Activated T-cell treated with anti-CD3 and anti-CD28 coated beads, Interleukin-2, amount 50 U/mL, for 48 hours (primary cell): ENCODE measurements at regions not wholly inside any gene's neighbourhood (a gene's known extent, or its start where the extent isn't known, plus 50 kb on each side); places are given as distances from the start of the nearest gene placed in this dataset.
"Not testable (repeated sequence)": the region's sequence is repeated elsewhere in the genome, so short reads cannot be mapped to it uniquely, and the experiment has no call there.

Experiments
- DNase-seq, 2 experiments: peaks; one replicate each; pipeline ENCODE4 v3.0.0-alpha.2; 2020

DNA sequence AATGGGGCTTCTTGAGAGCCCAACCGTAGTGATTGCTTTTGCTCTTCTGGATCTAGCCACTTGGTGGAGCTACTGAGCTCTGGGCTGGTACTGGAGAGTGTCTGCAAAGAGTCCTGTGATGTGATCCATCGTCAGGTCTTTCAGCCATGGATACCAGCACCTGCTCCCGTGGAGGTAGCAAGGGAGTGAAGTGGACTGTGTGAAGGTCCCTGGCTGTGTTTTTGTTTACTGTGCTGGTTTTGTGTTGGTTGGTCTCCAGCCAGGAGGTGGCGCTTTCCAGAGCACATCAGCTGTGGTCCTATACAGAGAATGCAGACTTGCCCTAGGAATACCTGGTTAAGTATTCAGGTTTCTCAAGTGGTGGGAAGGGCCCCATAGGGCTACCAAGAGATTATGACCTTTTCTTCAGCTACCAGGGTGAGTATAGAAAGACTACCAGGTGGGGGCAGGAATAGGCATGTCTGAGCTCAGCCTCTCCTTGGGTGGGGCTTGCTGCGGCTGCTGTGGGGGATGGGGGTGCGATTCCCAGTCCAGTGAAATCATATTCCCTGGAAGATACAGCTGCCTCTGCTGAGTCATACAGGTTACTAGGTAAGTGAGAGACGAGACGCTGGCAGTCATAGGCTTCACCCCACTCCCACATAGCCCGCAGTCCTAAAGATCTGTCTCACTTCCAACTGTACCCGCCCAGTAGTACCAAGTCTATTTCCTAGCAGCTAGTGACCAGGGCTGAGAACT, 733.7 kb downstream of the ZNF385D start:
- no peak for DNase-seq

GRCh38 chr3:21013566-21013965, 737.4 kb downstream of the ZNF385D start:
- DNase-seq, result no peak

DNA sequence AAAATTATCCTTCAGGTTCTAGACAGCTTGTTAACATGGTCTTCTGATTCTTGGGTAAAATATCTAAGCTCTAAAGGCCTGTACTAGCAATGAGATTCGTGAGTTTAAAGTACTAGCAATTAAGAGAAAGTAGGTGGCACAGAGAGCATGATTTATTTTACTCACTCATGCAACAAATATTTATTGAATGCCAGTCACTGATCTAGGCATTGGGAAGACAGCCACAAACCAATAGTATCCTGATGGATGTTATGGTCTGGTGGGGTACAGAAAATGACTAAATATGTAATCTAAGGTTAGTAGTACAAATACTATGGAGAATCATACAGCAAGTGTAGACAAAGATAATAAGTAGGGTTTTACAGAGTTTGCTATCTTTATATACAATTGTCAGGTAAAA, 751.3 kb downstream of the ZNF385D start:
- no peak for DNase-seq

DNA sequence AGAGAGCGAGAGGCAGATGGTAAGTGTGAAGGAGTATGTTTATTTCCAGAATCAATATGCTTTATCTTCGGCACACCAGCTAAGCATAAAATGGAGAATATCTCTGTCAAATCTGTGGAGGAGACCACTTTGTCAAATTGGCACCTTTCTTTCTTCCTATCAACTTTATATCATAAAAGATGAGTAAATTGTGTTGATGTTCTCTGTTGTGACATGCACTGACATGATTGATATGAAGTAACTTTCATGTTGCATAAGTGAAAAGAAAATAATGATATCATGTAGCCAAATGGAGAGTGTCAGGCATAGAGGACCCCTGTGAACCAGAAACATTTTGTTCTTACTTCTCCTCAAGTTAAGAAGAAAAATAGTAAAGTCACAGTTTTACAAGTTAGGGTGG, 753.8 kb downstream of the ZNF385D start:
- DNase-seq, result no peak

GRCh38 chr3:20990896-20991295, 760.1 kb downstream of the ZNF385D start:
- no peak for DNase-seq

- DNase-seq, result not testable (repeated sequence)
Measured at GRCh38 chr3:20989653-20990052, 761.4 kb downstream of the ZNF385D start.

DNA sequence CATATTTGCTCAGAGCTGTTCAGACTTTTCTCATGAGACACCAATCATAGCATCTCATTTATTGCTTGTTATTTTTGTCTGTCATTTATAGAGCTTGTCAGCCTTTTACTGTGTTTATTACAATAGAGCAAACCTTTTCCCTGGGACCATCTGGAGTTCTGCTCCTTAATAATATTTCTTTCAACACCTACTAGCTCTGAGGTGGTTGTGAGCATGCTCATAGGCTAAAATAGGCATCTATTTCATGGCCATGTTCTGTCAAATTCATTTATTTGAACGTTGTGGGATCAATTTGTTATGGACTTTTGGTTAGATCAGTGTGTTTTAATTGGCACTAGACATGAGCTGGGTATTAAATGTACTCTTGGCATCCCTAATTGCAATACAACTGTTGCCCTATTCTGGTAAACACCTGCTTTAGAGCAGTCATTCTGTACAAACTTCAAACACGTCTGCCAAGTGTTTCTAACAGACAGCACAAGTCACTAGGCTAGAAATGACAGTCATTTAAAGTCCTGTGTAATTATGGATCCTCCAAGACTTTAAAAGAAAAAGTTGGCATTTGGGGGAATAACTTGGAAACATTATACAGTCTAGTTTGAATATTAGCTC, 766.3 kb downstream of the ZNF385D start:
- DNase-seq, result no peak

GRCh38 chr3:20975188-20975651, 775.8 kb downstream of the ZNF385D start:
- DNase-seq, result no peak

DNA sequence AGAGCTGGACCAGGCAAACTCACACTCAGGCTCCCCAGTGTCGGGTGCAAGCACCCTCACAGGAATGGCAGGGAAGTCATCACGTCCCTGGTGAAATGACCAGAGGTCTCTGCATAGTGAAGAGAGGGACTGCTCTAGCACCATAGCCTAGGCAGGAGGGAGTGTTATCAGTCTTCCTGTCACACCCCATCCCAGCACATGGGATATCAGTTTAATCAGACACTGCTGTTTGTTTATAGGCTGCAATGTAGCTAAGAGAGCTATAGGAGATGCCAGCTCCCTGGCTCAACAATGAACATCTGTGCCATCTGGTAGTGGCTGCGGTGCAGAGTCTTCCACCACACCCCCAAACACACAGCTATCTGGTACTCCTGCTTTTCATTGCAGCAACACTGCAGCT, 776.6 kb downstream of the ZNF385D start:
- no peak for DNase-seq

DNA sequence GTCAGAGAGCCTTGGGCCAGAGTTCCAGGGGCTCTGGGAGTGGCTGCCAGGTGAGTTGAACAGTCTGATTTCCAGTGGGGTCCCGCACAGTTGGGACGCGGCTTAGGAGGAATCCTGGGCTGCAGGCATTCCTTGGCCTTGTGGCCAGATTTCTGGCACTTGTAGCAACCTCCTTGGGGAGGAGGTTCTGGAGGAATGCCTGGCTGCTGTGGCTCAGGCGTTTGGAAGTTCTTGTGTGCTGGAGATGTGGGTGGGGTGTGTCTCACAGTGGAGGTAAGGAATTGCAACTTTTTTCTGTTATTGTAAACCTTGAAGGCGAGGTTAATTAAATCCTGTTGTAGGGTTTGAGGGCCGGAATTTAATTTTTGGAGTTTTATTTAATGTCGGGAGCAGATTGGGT, 780.2 kb downstream of the ZNF385D start:
- not testable (repeated sequence) for DNase-seq

GRCh38 chr3:20967485-20967884, 781.5 kb upstream of the SGO1 start:
- not testable (repeated sequence) for DNase-seq

DNA sequence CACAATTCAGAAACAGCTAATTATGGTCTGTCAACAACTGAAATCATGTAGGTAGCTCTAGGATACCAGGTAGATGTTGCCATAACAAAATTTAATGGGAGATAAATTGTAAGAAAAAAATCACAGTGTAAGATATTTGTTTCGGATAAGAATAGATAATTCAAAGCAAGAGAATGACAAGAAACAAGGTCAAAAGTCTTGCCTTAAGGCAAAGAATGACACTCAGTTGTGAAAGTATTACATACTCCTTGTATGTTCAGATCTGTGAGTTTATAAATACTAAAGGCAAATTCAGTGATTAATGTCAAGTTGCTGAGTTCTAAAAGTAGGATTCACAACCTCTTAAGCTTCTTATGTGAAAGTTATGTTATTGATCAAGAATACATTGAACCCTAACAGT, 772.2 kb upstream of the SGO1 start:
- no peak for DNase-seq

DNA sequence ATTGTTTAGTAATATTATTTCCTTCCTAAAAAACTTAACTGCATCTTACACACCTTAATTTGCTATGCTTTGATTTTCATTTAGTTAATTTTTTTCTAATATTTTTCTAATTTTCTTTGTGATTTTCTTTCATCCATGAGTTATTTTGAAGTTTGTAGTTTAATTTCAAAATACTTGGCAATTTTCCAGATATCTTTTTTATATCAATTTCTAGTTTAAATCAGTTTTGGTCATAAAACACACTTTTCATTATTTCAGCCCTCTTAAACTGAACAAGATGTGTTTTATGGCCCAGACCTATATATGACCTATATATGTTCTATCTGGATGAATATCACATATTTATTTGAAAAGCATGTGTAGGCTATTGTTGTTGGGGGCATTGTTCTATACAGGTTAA, 759.9 kb upstream of the SGO1 start:
- no peak for DNase-seq

DNA sequence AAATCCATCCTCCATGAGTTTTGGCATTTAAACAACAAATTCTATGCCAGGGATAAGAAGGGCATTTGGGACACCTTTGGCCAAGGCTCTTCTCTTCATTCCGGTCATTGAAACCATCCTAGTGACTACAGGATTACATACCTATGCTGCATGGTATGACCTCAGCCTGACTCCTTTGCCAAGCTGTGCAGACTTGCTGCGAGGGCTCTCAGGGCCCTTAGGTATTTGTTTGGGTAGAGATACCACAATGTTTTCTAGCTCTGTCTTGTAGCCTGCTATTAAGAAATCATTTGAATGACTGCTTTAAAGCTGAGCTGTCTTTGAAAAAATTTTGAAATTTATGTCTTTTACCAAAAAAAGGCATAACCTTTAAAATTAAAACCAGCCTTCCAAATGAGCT, 749.8 kb upstream of the SGO1 start:
- DNase-seq, result no peak

GRCh38 chr3:20931834-20932233, 745.8 kb upstream of the SGO1 start:
- DNase-seq, result no peak

DNA sequence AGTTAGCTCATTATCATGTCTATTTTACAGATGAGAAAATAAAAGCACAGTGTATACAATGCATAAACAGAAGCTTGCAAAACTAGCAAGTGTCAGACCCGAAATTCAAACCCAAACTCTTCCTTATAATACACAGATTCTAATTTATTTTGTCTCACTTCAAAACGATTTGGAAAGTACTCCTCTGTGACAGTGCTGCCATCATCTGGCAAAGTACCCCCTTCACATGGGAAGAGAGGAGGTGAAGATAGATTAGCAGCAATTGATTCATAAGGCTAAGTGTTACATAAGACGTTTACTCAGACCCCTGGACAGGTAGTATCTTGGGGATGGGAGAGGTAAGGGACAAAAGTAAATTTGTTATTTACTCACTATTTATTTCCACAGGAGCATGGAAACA, 744.0 kb upstream of the SGO1 start:
- no peak for DNase-seq

- DNase-seq, result no peak
Measured at GRCh38 chr3:20924646-20925385, 738.8 kb upstream of the SGO1 start.

DNA sequence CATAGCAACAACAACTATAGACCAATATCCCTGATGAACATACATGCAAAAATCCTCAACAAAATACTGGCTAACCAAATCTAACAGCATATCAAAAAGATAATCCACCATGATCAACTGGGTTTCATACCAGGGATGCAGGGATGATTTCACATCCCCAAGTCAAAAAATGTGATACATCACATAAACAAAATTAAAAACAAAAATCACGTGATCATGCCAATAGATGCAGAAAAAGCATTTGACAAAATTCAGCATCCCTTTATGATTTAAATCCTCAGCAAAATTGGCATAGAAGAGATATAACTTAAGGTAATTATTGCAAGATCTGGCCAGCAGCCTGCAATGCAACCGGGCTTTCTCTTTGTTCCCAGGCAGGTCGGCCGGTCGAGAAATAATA, 735.1 kb upstream of the SGO1 start:
- DNase-seq, result not testable (repeated sequence)

DNA sequence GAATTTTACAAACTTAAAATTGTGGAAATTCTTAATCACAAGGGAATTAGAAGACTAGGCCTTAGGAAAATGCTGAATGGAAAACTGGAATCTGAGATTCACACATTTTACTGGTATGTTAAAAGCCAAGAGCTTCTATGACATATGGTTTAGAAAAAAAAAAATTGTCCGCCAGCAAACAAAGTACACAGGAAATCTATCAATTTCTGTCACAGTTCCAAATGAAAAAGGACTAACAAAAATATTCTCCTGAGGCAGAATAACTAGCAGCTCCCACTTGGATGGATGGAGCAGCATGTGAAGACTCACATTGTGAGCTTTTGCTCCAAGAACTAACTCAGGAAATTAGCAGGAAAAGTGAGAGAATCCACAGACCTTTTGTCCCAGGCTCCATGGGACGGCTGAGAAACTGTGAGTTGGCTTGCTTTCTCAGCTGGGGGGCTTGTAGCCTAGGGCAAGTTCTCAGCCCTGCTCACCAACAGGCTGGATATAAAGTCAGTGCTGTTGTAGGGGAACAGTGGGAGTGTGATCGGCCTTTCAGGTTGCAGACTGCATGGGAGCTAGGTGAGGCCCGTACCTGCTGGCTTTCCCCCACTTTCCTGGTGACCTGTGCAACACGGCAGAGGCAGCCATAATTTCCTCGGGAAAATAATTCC, 731.1 kb upstream of the SGO1 start:
- DNase-seq, result no peak

DNA sequence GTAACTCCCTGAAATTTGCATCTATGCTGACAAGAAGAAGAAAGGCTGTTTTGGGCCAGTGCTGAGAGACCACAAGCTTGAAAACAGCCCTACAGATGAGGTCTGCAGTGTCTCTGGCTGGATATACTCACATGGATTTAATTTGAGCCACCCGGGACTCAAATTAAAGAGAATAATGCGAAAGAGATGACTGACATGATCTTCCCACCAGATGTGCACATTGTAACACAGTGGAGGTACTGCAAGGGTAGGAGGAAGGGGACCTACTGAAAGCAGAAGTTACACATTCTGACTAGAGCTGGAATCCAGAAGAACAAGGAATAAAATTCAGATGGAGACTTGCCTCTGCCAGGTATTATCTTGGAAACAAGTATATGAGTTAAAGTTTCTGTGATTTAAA, 728.3 kb upstream of the SGO1 start:
- no peak for DNase-seq

DNA sequence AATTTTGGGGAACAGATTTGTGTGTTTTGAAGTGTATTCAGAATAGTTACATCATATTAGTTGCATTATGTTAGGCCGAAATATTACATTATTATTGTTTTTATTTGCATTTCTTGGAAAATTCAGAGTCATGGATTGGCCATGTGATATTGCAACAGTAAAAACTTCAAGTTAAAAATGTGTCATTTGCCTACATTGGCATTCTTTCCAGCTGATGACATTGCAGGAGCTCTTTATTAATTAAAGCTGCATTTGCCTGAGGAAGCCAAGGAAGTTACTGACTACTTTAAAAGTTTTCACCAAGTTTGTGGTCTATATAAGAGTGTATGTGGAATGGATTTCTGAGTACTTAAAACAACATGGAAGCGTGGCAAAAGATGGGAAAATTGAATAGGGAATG, 726.4 kb upstream of the SGO1 start:
- DNase-seq, result no peak

GRCh38 chr3:20909511-20909910, 723.5 kb upstream of the SGO1 start:
- DNase-seq, result no peak

GRCh38 chr3:20905210-20905805, 719.3 kb upstream of the SGO1 start:
- DNase-seq, result no peak
